GM23338 (cell line): ENCODE measurements at regions not wholly inside any gene's neighbourhood (a gene's known extent, or its start where the extent isn't known, plus 50 kb on each side); places are given as distances from the start of the nearest gene placed in this dataset.

Source experiments
- ATAC-seq: fragments of 200-7000 bp; cut with Tn5 transposase; 3 replicates; pipeline ENCODE4 v1.9.1; 2020
- DNase-seq: peaks from one replicate; pipeline ENCODE4 v3.0.0-alpha.2; 2015; ENCODE audit warnings: low spot score
- H2AFZ ChIP-seq: fragments of 200-600 bp; sonication (generic); 2 replicates; pipeline ENCODE4 v1.8.0; 2016; ENCODE audit warnings: antibody characterized with exemption, mild to moderate bottlenecking, moderate library complexity
- H3F3A ChIP-seq: fragments of 200-600 bp; sonication (generic); replicated peaks from 2 replicates; pipeline ENCODE4 v1.8.0; 2017; ENCODE audit warnings: antibody characterized with exemption, mixed run types, low read depth
- H3K27ac ChIP-seq: fragments of 200-600 bp; sonication (generic); 2 replicates; pipeline ENCODE4 v1.6.1; 2016; ENCODE audit warnings: low read depth
- H3K27me3 ChIP-seq: fragments of 200-600 bp; sonication (generic); 2 replicates; pipeline ENCODE4 v1.8.0; 2016; ENCODE audit warnings: mild to moderate bottlenecking, mixed run types, moderate library complexity; ENCODE audit not compliant: insufficient read depth
- H3K36me3 ChIP-seq: fragments of 200-600 bp; sonication (generic); 2 replicates; pipeline ENCODE4 v1.8.0; 2016; ENCODE audit warnings: mild to moderate bottlenecking; ENCODE audit not compliant: insufficient read depth
- H3K4me1 ChIP-seq: fragments of 200-600 bp; sonication (generic); 2 replicates; pipeline ENCODE4 v1.8.0; 2016; ENCODE audit warnings: mild to moderate bottlenecking, moderate library complexity; ENCODE audit not compliant: insufficient read depth
- H3K4me2 ChIP-seq: fragments of 200-600 bp; sonication (generic); 2 replicates; pipeline ENCODE4 v1.7.1; 2017; ENCODE audit warnings: mixed run types
- H3K4me3 ChIP-seq: fragments of 200-600 bp; sonication (generic); 2 replicates; pipeline ENCODE4 v1.6.1; 2016; ENCODE audit warnings: mixed run types
- H3K79me2 ChIP-seq: fragments of 200-600 bp; sonication (generic); replicated peaks from 2 replicates; pipeline ENCODE4 v1.8.0; 2017; ENCODE audit warnings: mild to moderate bottlenecking; ENCODE audit not compliant: insufficient read depth
- H3K9me2 ChIP-seq: fragments of 200-600 bp; sonication (generic); 2 replicates; pipeline ENCODE4 v1.8.0; 2017; ENCODE audit not compliant: insufficient read depth
- H4K20me1 ChIP-seq: fragments of 200-600 bp; sonication (generic); replicated peaks from 2 replicates; pipeline ENCODE4 v1.8.0; 2017; ENCODE audit warnings: mild to moderate bottlenecking; ENCODE audit not compliant: insufficient read depth
- H3K27ac Mint-ChIP-seq: 2 replicates; pipeline ENCODE4 v1.8.0; 2020; ENCODE audit warnings: inconsistent platforms, mild to moderate bottlenecking, moderate library complexity, mixed read lengths
- H3K27me3 Mint-ChIP-seq: 3 replicates; pipeline ENCODE4 v1.8.0; 2022; ENCODE audit warnings: low read depth, mild to moderate bottlenecking, moderate library complexity, mixed read lengths, inconsistent platforms; ENCODE audit not compliant: insufficient read depth, poor library complexity
- H3K36me3 Mint-ChIP-seq: 3 replicates; pipeline ENCODE4 v1.8.0; 2021; ENCODE audit warnings: low read depth, mild to moderate bottlenecking, inconsistent platforms, moderate library complexity, mixed read lengths
- H3K4me1 Mint-ChIP-seq: 3 replicates; pipeline ENCODE4 v1.8.0; 2020; ENCODE audit warnings: mild to moderate bottlenecking, inconsistent platforms, mixed read lengths
- H3K4me3 Mint-ChIP-seq: 3 replicates; pipeline ENCODE4 v1.8.0; 2021; ENCODE audit warnings: moderate library complexity, mild to moderate bottlenecking, inconsistent platforms, mixed read lengths
- H3K9me3 Mint-ChIP-seq: 3 replicates; pipeline ENCODE4 v1.8.0; 2020; ENCODE audit warnings: moderate library complexity, mild to moderate bottlenecking, inconsistent platforms, mixed read lengths
- CREB1 ChIP-seq: fragments of 250-450 bp; sonication (Bioruptor Pico); IDR thresholded peaks from 2 replicates; pipeline ENCODE4 v1.5.0; 2020; ENCODE audit warnings: low read depth, mild to moderate bottlenecking, moderate library complexity
- EZH2phosphoT487 ChIP-seq: fragments of 200-600 bp; sonication (generic); IDR thresholded peaks from one replicate; pipeline ENCODE4 v1.8.1; 2018; ENCODE audit warnings: antibody characterized with exemption; ENCODE audit not compliant: unreplicated experiment
- JUNB ChIP-seq: IDR thresholded peaks from one replicate; pipeline ENCODE4 v1.6.1; 2016; ENCODE audit warnings: antibody characterized with exemption; ENCODE audit not compliant: unreplicated experiment
- NANOG ChIP-seq: IDR thresholded peaks from 2 replicates; pipeline ENCODE4 v1.6.1; 2016; ENCODE audit warnings: antibody characterized with exemption, borderline replicate concordance
- POLR2AphosphoS5 ChIP-seq: IDR thresholded peaks from 2 replicates; pipeline ENCODE4 v1.6.1; 2016; ENCODE audit warnings: antibody characterized with exemption, low read depth
- REST ChIP-seq: IDR thresholded peaks from one replicate; pipeline ENCODE4 v1.6.1; 2018; ENCODE audit warnings: antibody characterized with exemption; ENCODE audit not compliant: unreplicated experiment
- ZNF114 ChIP-seq: fragments of 250-450 bp; sonication (Bioruptor Pico); IDR thresholded peaks from 2 replicates; pipeline ENCODE4 v1.5.0; 2020; ENCODE audit warnings: mild to moderate bottlenecking, moderate library complexity
- ZNF331 ChIP-seq: fragments of 250-450 bp; sonication (Bioruptor Pico); IDR thresholded peaks from 2 replicates; pipeline ENCODE4 v1.5.0; 2020; ENCODE audit warnings: low read depth, mild to moderate bottlenecking, moderate library complexity
- ZNF462 ChIP-seq: fragments of 250-450 bp; sonication (Bioruptor Pico); IDR thresholded peaks from 2 replicates; pipeline ENCODE4 v1.5.0; 2020; ENCODE audit warnings: mild to moderate bottlenecking, moderate library complexity
- TF ChIP-seq, protein P1 (sequence below): IDR thresholded peaks from 2 replicates; pipeline ENCODE4 v1.6.1; 2016; ENCODE audit warnings: antibody characterized with exemption
- TF ChIP-seq, protein P2 (sequence below), 2 experiments: fragments of 200-600 bp in 1 of 2; sonication (generic) in 1 of 2; conservative IDR thresholded peaks; 2 replicates each; pipeline versions ENCODE4 v1.5.1 to v1.6.1; 2016 to 2017; ENCODE audit warnings: antibody characterized with exemption in 2 of 2, low read depth in 2 of 2, mild to moderate bottlenecking in 2 of 2, moderate library complexity in 1 of 2

DNA sequence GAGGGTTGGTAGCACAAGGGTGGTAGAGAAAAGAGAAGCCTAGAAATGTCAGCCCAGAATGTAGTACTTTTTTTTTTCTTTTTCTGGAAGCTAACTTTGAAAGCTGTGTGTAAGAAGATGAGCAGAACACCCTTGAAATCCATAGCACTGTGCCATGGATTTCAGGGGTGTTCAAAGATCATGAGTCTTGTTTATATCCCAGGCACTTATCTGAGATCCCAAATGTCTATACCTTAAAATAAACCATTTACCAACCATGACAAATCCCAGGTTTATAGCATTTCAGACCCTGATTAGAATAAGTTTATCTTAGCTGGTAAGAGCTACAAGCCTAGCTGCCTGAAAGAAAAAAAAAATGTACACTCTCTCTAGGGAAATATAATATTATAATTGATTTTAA is 389.9 kb upstream of the ANXA10 start:
- no peaks in the 10 kb centered on the region for H3K36me3 ChIP-seq
- no peak overlapping the region for H3K4me2 ChIP-seq
- H3K4me1 Mint-ChIP-seq: no peaks in the 10 kb centered on the region
- H3K4me3 ChIP-seq: no peak overlapping the region
- ATAC-seq (no peak), DNase-seq (no peak)
- no peak overlapping the region for H3K27ac ChIP-seq
- no peaks in the 10 kb centered on the region for H4K20me1 ChIP-seq
- no peaks in the 10 kb centered on the region for H3K36me3 Mint-ChIP-seq
- H3F3A ChIP-seq: no peaks in the 10 kb centered on the region
- no peaks in the 10 kb centered on the region for H3K79me2 ChIP-seq
- TF ChIP-seq REST: no peak
- TF ChIP-seq CREB1: no peak
- TF ChIP-seq ZNF331 (CRISPR knock-in tag): no peak
- no peak overlapping the region for H2AFZ ChIP-seq
- H3K4me1 ChIP-seq: no peaks in the 10 kb centered on the region
- no peak overlapping the region for H3K4me3 Mint-ChIP-seq
- H3K27me3 Mint-ChIP-seq: no peaks in the 10 kb centered on the region
- no peak overlapping the region for H3K27ac Mint-ChIP-seq
- H3K27me3 ChIP-seq: no peaks in the 10 kb centered on the region
- no peaks in the 10 kb centered on the region for H3K9me2 ChIP-seq
- no peaks in the 10 kb centered on the region for H3K9me3 Mint-ChIP-seq

DNA sequence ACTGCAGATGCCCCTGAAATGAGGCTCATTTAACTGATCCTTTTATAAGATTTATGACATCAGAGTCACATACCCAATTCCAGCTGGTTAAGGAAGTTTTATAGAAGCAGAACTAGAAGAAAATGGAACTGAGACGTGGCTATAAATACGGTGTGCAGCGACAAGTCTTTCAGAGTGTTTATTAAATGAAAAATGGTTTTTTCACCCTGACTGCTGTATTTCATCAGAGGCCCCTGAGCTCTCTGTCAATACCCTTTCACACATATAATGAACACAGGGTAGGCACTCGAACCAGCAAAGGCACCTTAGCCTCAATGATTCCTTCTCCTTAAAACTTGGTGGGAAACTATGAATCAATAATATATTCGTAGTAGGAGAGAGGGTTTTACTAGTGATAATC is 380.8 kb upstream of the ANXA10 start:
- no peaks in the 10 kb centered on the region for H3K36me3 Mint-ChIP-seq
- H3K4me3 Mint-ChIP-seq: no peak overlapping the region
- Histone ChIP-seq H3K4me3 (no peak overlapping the region), H3K36me3 (no peaks in the 10 kb centered on the region), H3F3A (no peaks in the 10 kb centered on the region), H4K20me1 (no peaks in the 10 kb centered on the region), H3K4me2 (no peak overlapping the region), H3K9me2 (no peaks in the 10 kb centered on the region), H2AFZ (no peak overlapping the region), H3K79me2 (no peaks in the 10 kb centered on the region), H3K27ac (no peak overlapping the region), H3K4me1 (no peaks in the 10 kb centered on the region), H3K27me3 (no peaks in the 10 kb centered on the region)
- H3K9me3 Mint-ChIP-seq: no peaks in the 10 kb centered on the region
- H3K4me1 Mint-ChIP-seq: no peaks in the 10 kb centered on the region
- H3K27me3 Mint-ChIP-seq: no peaks in the 10 kb centered on the region
- ATAC-seq (no peak), DNase-seq (no peak)
- no peak overlapping the region for H3K27ac Mint-ChIP-seq
- no peak for TF ChIP-seq ZNF331 (CRISPR knock-in tag)
- TF ChIP-seq, protein P1, sequence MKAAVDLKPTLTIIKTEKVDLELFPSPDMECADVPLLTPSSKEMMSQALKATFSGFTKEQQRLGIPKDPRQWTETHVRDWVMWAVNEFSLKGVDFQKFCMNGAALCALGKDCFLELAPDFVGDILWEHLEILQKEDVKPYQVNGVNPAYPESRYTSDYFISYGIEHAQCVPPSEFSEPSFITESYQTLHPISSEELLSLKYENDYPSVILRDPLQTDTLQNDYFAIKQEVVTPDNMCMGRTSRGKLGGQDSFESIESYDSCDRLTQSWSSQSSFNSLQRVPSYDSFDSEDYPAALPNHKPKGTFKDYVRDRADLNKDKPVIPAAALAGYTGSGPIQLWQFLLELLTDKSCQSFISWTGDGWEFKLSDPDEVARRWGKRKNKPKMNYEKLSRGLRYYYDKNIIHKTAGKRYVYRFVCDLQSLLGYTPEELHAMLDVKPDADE: no peak
- no peak for TF ChIP-seq JUNB
- no peak for TF ChIP-seq ZNF114 (CRISPR knock-in tag)
- TF ChIP-seq EZH2phosphoT487: no peak
- no peak for TF ChIP-seq POLR2AphosphoS5
- TF ChIP-seq, protein P2, sequence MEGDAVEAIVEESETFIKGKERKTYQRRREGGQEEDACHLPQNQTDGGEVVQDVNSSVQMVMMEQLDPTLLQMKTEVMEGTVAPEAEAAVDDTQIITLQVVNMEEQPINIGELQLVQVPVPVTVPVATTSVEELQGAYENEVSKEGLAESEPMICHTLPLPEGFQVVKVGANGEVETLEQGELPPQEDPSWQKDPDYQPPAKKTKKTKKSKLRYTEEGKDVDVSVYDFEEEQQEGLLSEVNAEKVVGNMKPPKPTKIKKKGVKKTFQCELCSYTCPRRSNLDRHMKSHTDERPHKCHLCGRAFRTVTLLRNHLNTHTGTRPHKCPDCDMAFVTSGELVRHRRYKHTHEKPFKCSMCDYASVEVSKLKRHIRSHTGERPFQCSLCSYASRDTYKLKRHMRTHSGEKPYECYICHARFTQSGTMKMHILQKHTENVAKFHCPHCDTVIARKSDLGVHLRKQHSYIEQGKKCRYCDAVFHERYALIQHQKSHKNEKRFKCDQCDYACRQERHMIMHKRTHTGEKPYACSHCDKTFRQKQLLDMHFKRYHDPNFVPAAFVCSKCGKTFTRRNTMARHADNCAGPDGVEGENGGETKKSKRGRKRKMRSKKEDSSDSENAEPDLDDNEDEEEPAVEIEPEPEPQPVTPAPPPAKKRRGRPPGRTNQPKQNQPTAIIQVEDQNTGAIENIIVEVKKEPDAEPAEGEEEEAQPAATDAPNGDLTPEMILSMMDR (conservative IDR thresholded peaks at IDR 0.05; ENCODE audit: low read depth in 2 of 2): no peak
- TF ChIP-seq ZNF462 (CRISPR knock-in tag): no peak
- no peak for TF ChIP-seq NANOG
